Body of pancreas (tissue), 4 donors: ENCODE measurements at regions not wholly inside any gene's neighbourhood (a gene's known extent, or its start where the extent isn't known, plus 50 kb on each side); places are given as distances from the start of the nearest gene placed in this dataset.

Experiments
- CTCF ChIP-seq, 7 experiments: fragments of 450-650 bp in 4 of 7; fragments of 200-600 bp in 3 of 7; sonication (generic) in 3 of 7; IDR thresholded peaks; one replicate each; pipeline ENCODE4 v1.5.1; 2016 to 2019; ENCODE audit warnings: antibody characterized with exemption in 7 of 7
- POLR2A ChIP-seq, 3 donors: fragments of 450-650 bp; IDR thresholded peaks; one replicate each; pipeline ENCODE4 v1.6.1; 2016; ENCODE audit warnings: antibody characterized with exemption in 3 of 3, mild to moderate bottlenecking in 2 of 3

GRCh38 chr12:72134246-72135020 is 137.7 kb upstream of the TRHDE start:
- no peak for TF ChIP-seq CTCF (IDR thresholded peaks at IDR 0.05)
- TF ChIP-seq POLR2A (IDR thresholded peaks at IDR 0.05), result no peak
